K562 (cell line): ENCODE measurements at regions not wholly inside any gene's neighbourhood (a gene's known extent, or its start where the extent isn't known, plus 50 kb on each side); places are given as distances from the start of the nearest gene placed in this dataset.

ENCODE experiments used
- HOXB6 ChIP-seq: fragments of 250-450 bp; sonication (Bioruptor Pico); IDR thresholded peaks from 2 replicates; pipeline ENCODE4 v1.5.1; 2022; ENCODE audit warnings: mild to moderate bottlenecking, borderline replicate concordance
- MGA ChIP-seq: fragments of 450-650 bp; IDR thresholded peaks from 2 replicates; pipeline ENCODE4 v1.6.1; 2016; ENCODE audit warnings: mild to moderate bottlenecking, moderate library complexity
- TBP ChIP-seq: optimal IDR thresholded peaks from 2 replicates; pipeline ENCODE3; 2011; ENCODE audit warnings: low read depth, low read length, improper control_type of control experiment

GRCh38 chr6:110041126-110041525 lies 63.0 kb downstream of the GPR6 start (continued):
- TF ChIP-seq MGA (no peak), TBP (no peak), HOXB6 (no peak)
